Upper lobe of right lung (tissue), 1 donor: ENCODE measurements at regions not wholly inside any gene's neighbourhood (a gene's known extent, or its start where the extent isn't known, plus 50 kb on each side); places are given as distances from the start of the nearest gene placed in this dataset.

Experiments
- ATAC-seq: fragments of 200-7000 bp; cut with Tn5 transposase; one replicate; pipeline ENCODE4 v1.9.1; 2020; ENCODE audit warnings: mild to moderate bottlenecking, moderate library complexity
- DNase-seq: peaks from one replicate; pipeline ENCODE4 v3.0.0-alpha.2; 2020
- H3K27ac ChIP-seq: fragments of 200-600 bp; one replicate; pipeline ENCODE4 v1.8.0; 2022
- H3K27me3 ChIP-seq: fragments of 200-600 bp; one replicate; pipeline ENCODE4 v1.8.0; 2022; ENCODE audit warnings: mild to moderate bottlenecking
- H3K36me3 ChIP-seq: fragments of 200-600 bp; one replicate; pipeline ENCODE4 v1.8.0; 2022
- H3K4me1 ChIP-seq: fragments of 200-600 bp; one replicate; pipeline ENCODE4 v1.8.0; 2022
- H3K4me3 ChIP-seq: fragments of 200-600 bp; one replicate; pipeline ENCODE4 v1.8.0; 2022; ENCODE audit warnings: mild to moderate bottlenecking
- H3K9me3 ChIP-seq: fragments of 200-600 bp; one replicate; pipeline ENCODE4 v1.8.0; 2022
- intact Hi-C: fragments of 100-400 bp; cut with DNase I; formaldehyde crosslinking; loops from one replicate; pipeline ENCODE4 v1.11.0; 2022
- TF ChIP-seq, protein P1 (sequence below): fragments of 200-600 bp; IDR thresholded peaks from one replicate; pipeline ENCODE4 v1.8.0; 2022; ENCODE audit warnings: antibody characterized with exemption
- donor health status: DM: no; HTN: yes; CAD: no; lungs with severe emphysema.

DNA sequence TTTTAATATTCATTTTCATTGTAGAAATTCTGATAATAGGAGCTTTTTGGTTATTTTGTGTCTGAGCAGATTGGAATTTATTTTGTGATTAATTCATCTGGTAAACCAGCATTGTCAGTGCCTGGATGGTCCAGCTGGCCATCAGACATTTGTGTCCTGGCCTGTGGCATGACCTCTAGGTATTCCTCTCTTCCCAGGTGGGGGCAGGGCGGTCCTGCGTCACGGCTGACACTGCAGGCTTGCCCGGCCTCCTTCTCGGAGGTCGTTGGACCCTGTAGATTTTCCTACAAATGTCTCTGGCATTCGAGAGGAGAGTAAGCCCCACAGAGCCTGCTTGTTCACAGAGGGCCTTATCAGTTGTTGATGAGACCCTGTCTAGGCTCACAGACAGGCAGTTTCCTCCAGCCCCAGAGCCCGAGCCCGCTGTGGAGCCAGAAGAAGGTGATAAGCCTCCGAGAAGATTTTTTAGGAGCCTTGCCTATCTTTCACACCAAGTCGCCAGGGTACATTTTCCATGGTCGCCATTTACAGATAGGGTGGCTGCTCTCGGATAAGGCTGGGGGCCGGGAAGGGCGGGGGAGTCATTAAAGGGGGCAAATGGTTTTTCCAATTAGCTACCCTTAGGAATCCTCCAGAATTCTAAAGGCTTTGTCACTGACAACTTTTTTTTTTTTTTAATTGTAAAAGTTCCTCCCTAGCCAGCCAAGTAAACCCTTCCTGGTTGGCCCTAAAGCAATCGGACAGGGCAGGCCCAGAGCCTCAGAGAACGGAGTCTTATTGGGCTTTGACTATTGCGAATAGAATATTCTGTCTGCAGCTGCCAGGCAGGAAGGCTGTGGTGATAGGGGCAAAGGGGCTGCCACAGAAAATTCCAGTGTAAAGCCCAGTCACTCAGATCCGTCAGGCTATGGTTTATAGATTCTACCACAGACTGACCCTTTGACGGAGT lies 78.1 kb upstream of the TBX20 start:
- TF ChIP-seq, protein P1, sequence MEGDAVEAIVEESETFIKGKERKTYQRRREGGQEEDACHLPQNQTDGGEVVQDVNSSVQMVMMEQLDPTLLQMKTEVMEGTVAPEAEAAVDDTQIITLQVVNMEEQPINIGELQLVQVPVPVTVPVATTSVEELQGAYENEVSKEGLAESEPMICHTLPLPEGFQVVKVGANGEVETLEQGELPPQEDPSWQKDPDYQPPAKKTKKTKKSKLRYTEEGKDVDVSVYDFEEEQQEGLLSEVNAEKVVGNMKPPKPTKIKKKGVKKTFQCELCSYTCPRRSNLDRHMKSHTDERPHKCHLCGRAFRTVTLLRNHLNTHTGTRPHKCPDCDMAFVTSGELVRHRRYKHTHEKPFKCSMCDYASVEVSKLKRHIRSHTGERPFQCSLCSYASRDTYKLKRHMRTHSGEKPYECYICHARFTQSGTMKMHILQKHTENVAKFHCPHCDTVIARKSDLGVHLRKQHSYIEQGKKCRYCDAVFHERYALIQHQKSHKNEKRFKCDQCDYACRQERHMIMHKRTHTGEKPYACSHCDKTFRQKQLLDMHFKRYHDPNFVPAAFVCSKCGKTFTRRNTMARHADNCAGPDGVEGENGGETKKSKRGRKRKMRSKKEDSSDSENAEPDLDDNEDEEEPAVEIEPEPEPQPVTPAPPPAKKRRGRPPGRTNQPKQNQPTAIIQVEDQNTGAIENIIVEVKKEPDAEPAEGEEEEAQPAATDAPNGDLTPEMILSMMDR, result no peak
- Histone ChIP-seq H3K27ac (no peak overlapping the region), H3K4me3 (no peak overlapping the region), H3K36me3 (no peaks in the 10 kb centered on the region), H3K27me3 (no peaks in the 10 kb centered on the region), H3K4me1 (no peaks in the 10 kb centered on the region), H3K9me3 (no peaks in the 10 kb centered on the region)
- intact Hi-C loops, result no loop called here
- ATAC-seq (no peak), DNase-seq (no peak)

DNA sequence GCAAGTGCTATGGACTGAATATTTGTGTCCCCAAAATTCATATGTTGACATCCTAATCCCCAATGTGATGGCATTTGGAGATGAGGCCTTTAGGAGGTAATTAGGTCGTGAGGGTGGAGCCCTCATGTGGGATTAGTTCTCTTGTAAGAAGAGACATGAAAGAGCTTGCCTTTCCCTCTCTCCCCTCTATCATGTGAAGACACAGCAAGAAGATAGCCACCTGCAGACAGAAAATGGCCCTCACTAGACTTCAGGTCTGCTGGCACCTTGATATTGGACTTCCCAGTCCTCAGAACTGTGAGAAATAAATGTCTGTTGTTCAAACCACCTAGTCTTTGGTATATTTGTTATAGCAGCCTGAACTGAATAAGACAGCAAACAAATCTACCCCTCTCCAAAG lies 75.1 kb upstream of the TBX20 start:
- intact Hi-C loops, result no loop called here
- DNase-seq (no peak), ATAC-seq (no peak)
- Histone ChIP-seq H3K9me3 (no peaks in the 10 kb centered on the region), H3K27me3 (no peaks in the 10 kb centered on the region), H3K4me3 (no peak overlapping the region), H3K4me1 (no peaks in the 10 kb centered on the region), H3K36me3 (no peaks in the 10 kb centered on the region), H3K27ac (no peak overlapping the region)
- TF ChIP-seq, protein P1, result no peak

DNA sequence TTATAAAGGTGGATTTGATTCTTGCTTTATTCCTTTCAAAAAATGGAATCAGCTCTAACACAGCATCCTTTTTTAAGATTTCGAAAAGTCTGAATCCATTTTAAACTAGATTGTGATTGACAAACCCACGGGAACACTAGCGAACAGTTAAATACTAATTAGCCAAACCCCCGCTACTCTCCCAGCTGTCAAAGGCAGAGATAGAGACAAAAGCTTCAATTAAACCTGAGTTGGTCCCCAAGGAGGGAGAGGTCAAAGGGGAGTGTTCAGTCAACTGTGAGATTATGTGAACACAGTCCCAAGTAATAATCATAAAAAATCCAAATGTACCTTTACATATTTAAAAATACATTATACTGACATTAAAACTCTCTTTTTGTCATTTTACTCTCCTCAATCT lies 65.7 kb upstream of the TBX20 start:
- Histone ChIP-seq H3K27me3 (no peaks in the 10 kb centered on the region), H3K36me3 (no peaks in the 10 kb centered on the region), H3K27ac (no peak overlapping the region), H3K4me1 (no peaks in the 10 kb centered on the region), H3K9me3 (no peaks in the 10 kb centered on the region), H3K4me3 (no peak overlapping the region)
- DNase-seq (no peak), ATAC-seq (no peak)
- TF ChIP-seq, protein P1, result no peak
- intact Hi-C loops, result no loop called here

DNA sequence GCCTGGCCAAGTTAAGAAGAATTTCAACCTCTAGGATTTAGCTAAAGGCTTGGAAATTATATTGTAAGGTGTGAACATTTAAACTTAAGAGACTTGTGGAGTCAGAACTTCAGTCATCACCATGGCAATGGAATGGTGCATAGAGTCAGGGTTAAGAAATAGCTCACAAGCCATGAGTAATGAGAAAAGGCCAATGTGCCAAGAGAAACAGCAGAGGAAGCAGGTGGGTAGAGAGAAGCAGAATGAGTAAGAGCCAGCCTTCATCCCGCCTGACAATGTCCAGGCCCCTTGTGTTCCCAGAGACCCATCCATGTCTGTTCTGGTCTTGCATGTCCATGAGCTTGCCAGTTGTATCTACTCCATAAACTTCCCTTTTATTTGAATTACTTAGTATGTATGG lies 62.6 kb upstream of the TBX20 start:
- Histone ChIP-seq H3K9me3 (no peaks in the 10 kb centered on the region), H3K36me3 (no peaks in the 10 kb centered on the region), H3K27ac (no peak overlapping the region), H3K27me3 (no peaks in the 10 kb centered on the region), H3K4me3 (no peak overlapping the region), H3K4me1 (no peaks in the 10 kb centered on the region)
- no peak for DNase-seq
- TF ChIP-seq, protein P1, result no peak
- ATAC-seq, result no peak
- intact Hi-C loops, result no loop called here

DNA sequence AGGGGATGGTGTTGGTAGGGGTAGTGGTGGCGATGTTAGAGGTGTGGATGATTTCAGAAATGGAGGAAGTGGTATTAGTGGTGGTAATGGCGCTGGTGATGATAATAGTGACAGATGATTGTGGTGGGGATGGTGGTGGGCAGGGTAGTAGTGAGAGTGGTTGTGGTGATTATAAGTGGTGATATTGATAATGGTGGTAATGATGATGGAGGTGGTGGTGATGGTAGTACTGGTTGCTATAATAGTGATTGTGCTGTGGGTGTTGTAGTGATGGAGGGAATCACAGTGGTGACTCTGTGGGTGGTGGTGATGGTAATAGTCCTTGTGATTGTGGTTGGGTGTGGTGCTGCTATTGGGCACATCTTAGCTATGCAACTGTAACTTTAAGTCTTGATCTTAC lies 61.6 kb upstream of the TBX20 start:
- TF ChIP-seq, protein P1, result no peak
- H3K27ac ChIP-seq, result no peak overlapping the region
- no peaks in the 10 kb centered on the region for H3K36me3 ChIP-seq
- H3K4me1 ChIP-seq, result no peaks in the 10 kb centered on the region
- no peaks in the 10 kb centered on the region for H3K9me3 ChIP-seq
- intact Hi-C loops, result no loop called here
- DNase-seq (no peak), ATAC-seq (no peak)
- H3K4me3 ChIP-seq, result no peak overlapping the region
- H3K27me3 ChIP-seq, result no peaks in the 10 kb centered on the region
